Fibroblast of pulmonary artery (primary cell): ENCODE measurements at regions not wholly inside any gene's neighbourhood (a gene's known extent, or its start where the extent isn't known, plus 50 kb on each side); places are given as distances from the start of the nearest gene placed in this dataset.

ENCODE experiments used
- DNase-seq: peaks from one replicate; pipeline ENCODE4 v3.0.0-alpha.2; 2010; ENCODE audit warnings: low read depth
- H3K4me3 ChIP-seq: replicated peaks from 2 replicates; pipeline ENCODE4 v1.5.1; 2011; ENCODE audit warnings: low read depth, mild to moderate bottlenecking, control low read depth, low read length, moderate library complexity
- TF ChIP-seq, protein P1 (sequence below): IDR thresholded peaks from 2 replicates; pipeline ENCODE4 v1.5.1; 2011; ENCODE audit warnings: mild to moderate bottlenecking, control low read depth, low read length, inconsistent platforms; ENCODE audit errors: missing control alignments

- H3K4me3 ChIP-seq, result no peak overlapping the region
- no peak for DNase-seq
- TF ChIP-seq, protein P1, sequence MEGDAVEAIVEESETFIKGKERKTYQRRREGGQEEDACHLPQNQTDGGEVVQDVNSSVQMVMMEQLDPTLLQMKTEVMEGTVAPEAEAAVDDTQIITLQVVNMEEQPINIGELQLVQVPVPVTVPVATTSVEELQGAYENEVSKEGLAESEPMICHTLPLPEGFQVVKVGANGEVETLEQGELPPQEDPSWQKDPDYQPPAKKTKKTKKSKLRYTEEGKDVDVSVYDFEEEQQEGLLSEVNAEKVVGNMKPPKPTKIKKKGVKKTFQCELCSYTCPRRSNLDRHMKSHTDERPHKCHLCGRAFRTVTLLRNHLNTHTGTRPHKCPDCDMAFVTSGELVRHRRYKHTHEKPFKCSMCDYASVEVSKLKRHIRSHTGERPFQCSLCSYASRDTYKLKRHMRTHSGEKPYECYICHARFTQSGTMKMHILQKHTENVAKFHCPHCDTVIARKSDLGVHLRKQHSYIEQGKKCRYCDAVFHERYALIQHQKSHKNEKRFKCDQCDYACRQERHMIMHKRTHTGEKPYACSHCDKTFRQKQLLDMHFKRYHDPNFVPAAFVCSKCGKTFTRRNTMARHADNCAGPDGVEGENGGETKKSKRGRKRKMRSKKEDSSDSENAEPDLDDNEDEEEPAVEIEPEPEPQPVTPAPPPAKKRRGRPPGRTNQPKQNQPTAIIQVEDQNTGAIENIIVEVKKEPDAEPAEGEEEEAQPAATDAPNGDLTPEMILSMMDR, result no peak
Observed at GRCh38 chr2:40642726-40643125, 190.8 kb upstream of the SLC8A1 start.

DNA sequence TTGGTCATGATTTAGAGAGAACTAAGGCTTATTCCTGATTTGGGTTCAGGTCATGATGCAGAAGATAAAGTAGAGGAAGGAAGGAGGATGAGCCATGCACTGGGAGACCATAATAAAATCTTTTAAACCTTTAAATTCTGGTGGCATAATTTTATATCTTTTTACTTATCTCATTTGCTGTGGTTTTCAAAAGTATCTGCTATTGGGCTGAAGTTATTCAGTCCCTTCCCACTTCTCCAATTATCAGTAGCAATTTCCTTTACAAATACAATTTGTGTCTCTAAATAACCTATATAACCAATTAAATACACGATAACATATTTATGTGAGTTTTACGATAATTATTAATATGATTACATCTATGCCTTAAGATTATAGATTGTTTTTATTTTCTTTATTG, 194.8 kb upstream of the SLC8A1 start:
- TF ChIP-seq, protein P1, result no peak
- no peak overlapping the region for H3K4me3 ChIP-seq
- no peak for DNase-seq

GRCh38 chr2:40652155-40652554, 200.3 kb upstream of the SLC8A1 start:
- no peak overlapping the region for H3K4me3 ChIP-seq
- no peak for DNase-seq
- TF ChIP-seq, protein P1, result no peak

- TF ChIP-seq, protein P1, result no peak
- DNase-seq, result no peak
- H3K4me3 ChIP-seq, result no peak overlapping the region
Observed at GRCh38 chr2:40653829-40654228, 201.9 kb upstream of the SLC8A1 start.

- no peak overlapping the region for H3K4me3 ChIP-seq
- no peak for DNase-seq
- TF ChIP-seq, protein P1, result no peak
Observed at GRCh38 chr2:40654346-40654745, 202.5 kb upstream of the SLC8A1 start.

DNA sequence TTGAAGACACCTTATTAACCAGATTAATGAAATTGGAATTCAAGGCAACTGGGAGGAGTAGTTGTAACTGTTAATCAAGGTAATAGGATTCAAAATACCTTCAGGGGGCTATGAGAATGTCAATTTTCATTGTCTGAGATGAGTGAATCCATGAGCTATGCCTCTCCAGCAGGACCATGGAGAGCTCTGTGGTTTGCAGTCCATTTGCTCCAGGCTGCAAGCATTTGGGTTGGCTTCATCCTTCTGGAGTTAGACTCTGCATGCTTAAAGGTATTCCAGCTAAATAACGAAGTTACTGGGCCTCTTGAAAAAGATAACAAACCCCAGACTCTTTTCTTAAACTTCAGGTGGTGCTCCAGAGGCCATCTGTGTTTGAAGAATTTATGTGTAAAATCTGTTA, 207.1 kb upstream of the SLC8A1 start:
- peak; percentile 37 for DNase-seq
- H3K4me3 ChIP-seq, result no peak overlapping the region
- TF ChIP-seq, protein P1, result no peak

DNA sequence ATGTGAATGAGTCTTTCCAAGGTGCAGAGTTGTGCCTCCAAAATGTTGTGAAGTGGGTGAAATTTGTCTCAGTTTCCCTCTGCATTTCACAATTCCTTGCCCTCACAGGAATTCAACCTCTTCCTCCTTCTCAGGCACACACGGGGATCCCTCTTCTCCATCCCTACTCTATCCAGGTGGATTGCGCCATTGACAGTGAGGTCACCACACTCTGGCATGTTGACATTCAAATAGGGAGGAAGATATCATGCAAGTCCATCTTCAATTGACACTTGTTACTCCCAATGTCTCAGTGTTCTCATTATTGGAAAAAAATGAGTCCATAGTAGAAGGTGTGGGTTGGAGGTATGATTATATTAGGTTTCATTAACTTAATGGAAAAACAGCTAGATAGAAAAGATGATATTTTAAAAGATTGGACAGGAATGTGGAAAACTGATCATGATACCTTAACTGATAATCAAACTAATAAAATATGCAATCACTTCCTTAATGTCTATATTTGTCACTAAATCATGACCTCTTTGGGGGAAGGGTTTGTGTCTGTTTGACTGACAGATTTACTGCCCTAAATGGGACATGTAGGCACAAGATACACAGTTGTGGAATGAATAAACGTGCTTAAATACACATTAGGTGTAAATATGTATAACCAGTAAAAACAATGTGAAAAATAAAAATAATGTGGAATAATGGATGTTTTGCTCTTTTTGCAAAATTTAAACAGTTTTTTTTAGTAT, 213.8 kb upstream of the SLC8A1 start:
- no peak overlapping the region for H3K4me3 ChIP-seq
- DNase-seq, result no peak
- TF ChIP-seq, protein P1, result no peak
